Endothelial cell of umbilical vein (primary cell): ENCODE measurements at regions not wholly inside any gene's neighbourhood (a gene's known extent, or its start where the extent isn't known, plus 50 kb on each side); places are given as distances from the start of the nearest gene placed in this dataset.

Experiments
- BruUV-seq: library from RNA; stranded (reverse); fragments of 400-500 nt; replicated peaks from 2 replicates; lab custom pipeline; 2021; lab: Mats Ljungman, UMichigan
- CTCF ChIA-PET: fragments of 300-600, 350-600 bp; sonication (Branson Sonifier 250); formaldehyde crosslinking; loops from one replicate; lab custom pipeline; 2021; ENCODE audit warnings: antibody characterized with exemption, inconsistent platforms; lab: Charles Lee
- POLR2A ChIA-PET: fragments of 300-600, 350-600 bp; sonication (Branson Sonifier 250); formaldehyde crosslinking; loops from one replicate; lab custom pipeline; 2021; ENCODE audit warnings: antibody characterized with exemption, inconsistent platforms; lab: Charles Lee
- DNase-seq: peaks from one replicate; pipeline ENCODE4 v3.0.0-alpha.2; 2011; ENCODE audit warnings: low read depth, low spot score
- FAIRE-seq: peaks from 2 replicates; lab custom pipeline; 2011; peaks lifted over from hg19 to GRCh38; lab: Jason Lieb, UNC
- H2AFZ ChIP-seq: 2 replicates; pipeline ENCODE4 v1.6.0; 2012; ENCODE audit warnings: low read depth, low read length, control low read depth, inconsistent platforms
- H3K27ac ChIP-seq: 2 replicates; pipeline ENCODE4 v1.5.1; 2011; ENCODE audit warnings: low read depth, mild to moderate bottlenecking, control low read depth, low read length, moderate library complexity; ENCODE audit not compliant: insufficient read depth
- H3K27me3 ChIP-seq, 2 experiments: 2 replicates each; pipeline versions ENCODE4 v1.6.0 to v1.6.1; 2011; ENCODE audit warnings: low read length in 2 of 2, mixed read lengths in 1 of 2; ENCODE audit not compliant: control insufficient read depth in 2 of 2, insufficient read depth in 2 of 2
- H3K36me3 ChIP-seq, 2 experiments: 2 replicates in 1 of 2; 3 replicates in 1 of 2; pipeline ENCODE4 v1.5.1; 2011; ENCODE audit warnings: low read length in 2 of 2, mild to moderate bottlenecking in 1 of 2, moderate library complexity in 1 of 2; ENCODE audit not compliant: control insufficient read depth in 2 of 2, insufficient read depth in 2 of 2; ENCODE audit errors: extremely low read depth in 1 of 2
- H3K4me1 ChIP-seq: 3 replicates; pipeline ENCODE4 v1.5.1; 2011; ENCODE audit warnings: mild to moderate bottlenecking, low read length; ENCODE audit not compliant: control insufficient read depth, insufficient read depth; ENCODE audit errors: extremely low read depth
- H3K4me2 ChIP-seq: 2 replicates; pipeline ENCODE4 v1.6.1; 2011; ENCODE audit warnings: low read length, control low read depth, mixed read lengths; ENCODE audit not compliant: insufficient read depth
- H3K4me3 ChIP-seq, 3 experiments: fragments of 200-600 bp in 1 of 3; sonication (generic), shearing (Covaris generic) in 1 of 3; replicated peaks in 1 of 3; 2 replicates each; pipeline ENCODE4 v1.5.1; 2011 to 2016; ENCODE audit warnings: control low read depth in 3 of 3, low read length in 3 of 3, mild to moderate bottlenecking in 2 of 3, inconsistent platforms in 1 of 3, low read depth in 1 of 3, moderate library complexity in 1 of 3; ENCODE audit not compliant: insufficient read depth in 1 of 3
- H3K79me2 ChIP-seq: 2 replicates; pipeline ENCODE4 v1.6.0; 2012; ENCODE audit warnings: low read length, inconsistent platforms; ENCODE audit not compliant: control insufficient read depth, insufficient read depth
- H3K9ac ChIP-seq: replicated peaks from 2 replicates; pipeline ENCODE3; 2011; ENCODE audit warnings: low read length, control low read depth; ENCODE audit not compliant: insufficient read depth; ENCODE audit errors: extremely low read depth
- H3K9me1 ChIP-seq: replicated peaks from 3 replicates; pipeline ENCODE4 v1.6.0; 2011; ENCODE audit warnings: mild to moderate bottlenecking, low read length; ENCODE audit not compliant: control insufficient read depth, insufficient read depth; ENCODE audit errors: extremely low read depth
- H3K9me3 ChIP-seq: replicated peaks from 2 replicates; pipeline ENCODE4 v1.5.1; 2012; ENCODE audit warnings: low read length, inconsistent platforms; ENCODE audit not compliant: control insufficient read depth, insufficient read depth
- H4K20me1 ChIP-seq: replicated peaks from 2 replicates; pipeline ENCODE3; 2011; ENCODE audit warnings: mild to moderate bottlenecking, low read length; ENCODE audit not compliant: control insufficient read depth, insufficient read depth; ENCODE audit errors: extremely low read depth
- EZH2 ChIP-seq: IDR thresholded peaks from 2 replicates; pipeline ENCODE4 v1.6.1; 2012; ENCODE audit warnings: borderline replicate concordance, low read depth, mild to moderate bottlenecking, moderate library complexity, low read length, inconsistent platforms; ENCODE audit not compliant: severe bottlenecking
- FOS ChIP-seq: IDR thresholded peaks from 2 replicates; pipeline ENCODE4 v1.6.1; 2011; ENCODE audit warnings: mild to moderate bottlenecking, low read length, moderate library complexity, borderline replicate concordance; ENCODE audit not compliant: insufficient read depth
- GATA2 ChIP-seq: IDR thresholded peaks from 2 replicates; pipeline ENCODE4 v1.7.0; 2011; ENCODE audit warnings: low read depth, mild to moderate bottlenecking, moderate library complexity, mixed read lengths, low read length; ENCODE audit not compliant: insufficient read length, insufficient read depth
- JUN ChIP-seq: IDR thresholded peaks from 2 replicates; pipeline ENCODE4 v1.6.1; 2011; ENCODE audit warnings: borderline replicate concordance, low read depth; ENCODE audit not compliant: insufficient read length, insufficient read depth
- MYC ChIP-seq: IDR thresholded peaks from one replicate; pipeline ENCODE4 v1.6.1; 2011; ENCODE audit warnings: mild to moderate bottlenecking, low read depth, low read length
- POLR2A ChIP-seq: IDR thresholded peaks from 2 replicates; pipeline ENCODE4 v1.6.1; 2012; ENCODE audit warnings: low read depth, mild to moderate bottlenecking, control low read depth, low read length
- POLR2AphosphoS5 ChIP-seq: IDR thresholded peaks from 2 replicates; pipeline ENCODE4 v1.6.1; 2012; ENCODE audit warnings: low read depth, mild to moderate bottlenecking, control low read depth, low read length, moderate library complexity; ENCODE audit not compliant: insufficient read depth
- dilution Hi-C: fragments of 300-500 bp; cut with MboI; formaldehyde crosslinking; loops from one replicate; pipeline ENCODE4 v1.15.0; 2019; ENCODE audit warnings: low sequenced_read_pairs; ENCODE audit not compliant: extremely low pct_ligation_motif_present
- intact Hi-C: fragments of 100-400 bp; cut with micrococcal nuclease; formaldehyde crosslinking; loops from one replicate; pipeline ENCODE4 v1.10.0; 2022
- TF ChIP-seq, protein P1 (sequence below), 2 donors: IDR thresholded peaks; 1 replicate in 1 of 2; 2 replicates in 1 of 2; pipeline ENCODE4 v1.5.1; 2011; ENCODE audit warnings: low read length in 2 of 2, mild to moderate bottlenecking in 2 of 2, moderate library complexity in 2 of 2, control low read depth in 1 of 2, inconsistent platforms in 1 of 2, low read depth in 1 of 2; ENCODE audit not compliant: insufficient read depth in 1 of 2; ENCODE audit errors: extremely low read depth in 1 of 2
- TF ChIP-seq, protein P2 (sequence below): IDR thresholded peaks from 2 replicates; pipeline ENCODE4 v1.6.1; 2011; ENCODE audit not compliant: insufficient read depth, insufficient read length

DNA sequence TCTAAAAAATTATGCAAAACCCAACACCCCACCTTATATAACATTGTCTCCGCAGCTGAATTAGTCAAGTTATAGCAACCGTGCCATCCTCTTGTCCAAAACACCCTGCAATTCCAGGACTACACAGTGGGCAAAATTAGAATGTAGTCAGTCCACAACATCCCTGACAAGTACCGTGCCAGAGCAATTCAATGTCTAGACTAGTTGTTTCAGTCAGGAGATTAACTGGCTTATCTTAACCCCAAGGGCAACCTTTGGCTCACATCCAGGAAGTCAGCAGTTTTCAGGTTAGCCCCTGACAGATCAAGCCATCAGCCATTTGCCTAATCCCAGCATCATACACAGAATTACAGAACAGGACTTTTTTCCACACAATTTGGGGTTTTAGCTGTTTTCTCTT lies 240.8 kb upstream of the TMEM161B start:
- Histone ChIP-seq H2AFZ (no peak overlapping the region), H3K9me3 (no peaks in the 10 kb centered on the region), H3K4me1 (no peaks in the 10 kb centered on the region), H3K9ac (no peak overlapping the region), H4K20me1 (no peaks in the 10 kb centered on the region), H3K27me3 (no peaks in the 10 kb centered on the region), H3K79me2 (no peaks in the 10 kb centered on the region), H3K36me3 (no peaks in the 10 kb centered on the region), H3K27ac (no peak overlapping the region), H3K9me1 (no peaks in the 10 kb centered on the region), H3K4me3 (no peak overlapping the region), H3K4me2 (no peak overlapping the region)
- no TSS peak for BruUV-seq
- TF ChIP-seq POLR2AphosphoS5 = no peak
- TF ChIP-seq JUN = no peak
- TF ChIP-seq, protein P1, sequence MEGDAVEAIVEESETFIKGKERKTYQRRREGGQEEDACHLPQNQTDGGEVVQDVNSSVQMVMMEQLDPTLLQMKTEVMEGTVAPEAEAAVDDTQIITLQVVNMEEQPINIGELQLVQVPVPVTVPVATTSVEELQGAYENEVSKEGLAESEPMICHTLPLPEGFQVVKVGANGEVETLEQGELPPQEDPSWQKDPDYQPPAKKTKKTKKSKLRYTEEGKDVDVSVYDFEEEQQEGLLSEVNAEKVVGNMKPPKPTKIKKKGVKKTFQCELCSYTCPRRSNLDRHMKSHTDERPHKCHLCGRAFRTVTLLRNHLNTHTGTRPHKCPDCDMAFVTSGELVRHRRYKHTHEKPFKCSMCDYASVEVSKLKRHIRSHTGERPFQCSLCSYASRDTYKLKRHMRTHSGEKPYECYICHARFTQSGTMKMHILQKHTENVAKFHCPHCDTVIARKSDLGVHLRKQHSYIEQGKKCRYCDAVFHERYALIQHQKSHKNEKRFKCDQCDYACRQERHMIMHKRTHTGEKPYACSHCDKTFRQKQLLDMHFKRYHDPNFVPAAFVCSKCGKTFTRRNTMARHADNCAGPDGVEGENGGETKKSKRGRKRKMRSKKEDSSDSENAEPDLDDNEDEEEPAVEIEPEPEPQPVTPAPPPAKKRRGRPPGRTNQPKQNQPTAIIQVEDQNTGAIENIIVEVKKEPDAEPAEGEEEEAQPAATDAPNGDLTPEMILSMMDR (IDR thresholded peaks at IDR 0.05; ENCODE audit: extremely low read depth in 1 of 2, insufficient read depth in 1 of 2, low read depth in 1 of 2, low read length in 2 of 2) = no peak
- TF ChIP-seq MYC = no peak
- TF ChIP-seq FOS = no peak
- no peak for TF ChIP-seq EZH2
- no peak for TF ChIP-seq GATA2
- no peak for TF ChIP-seq POLR2A
- TF ChIP-seq, protein P2, sequence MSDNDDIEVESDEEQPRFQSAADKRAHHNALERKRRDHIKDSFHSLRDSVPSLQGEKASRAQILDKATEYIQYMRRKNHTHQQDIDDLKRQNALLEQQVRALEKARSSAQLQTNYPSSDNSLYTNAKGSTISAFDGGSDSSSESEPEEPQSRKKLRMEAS = no peak
- intact Hi-C loops (no loop called here), dilution Hi-C loops (no loop called here)
- DNase-seq (no peak), FAIRE-seq (no peak)
- CTCF ChIA-PET = no interaction called here
- POLR2A ChIA-PET = no interaction called here
